EH (cell line): ENCODE measurements at regions not wholly inside any gene's neighbourhood (a gene's known extent, or its start where the extent isn't known, plus 50 kb on each side); places are given as distances from the start of the nearest gene placed in this dataset.

Experiments used
- DNase-seq: peaks from one replicate; pipeline ENCODE4 v3.0.0-alpha.2; 2015; ENCODE audit warnings: low read depth

DNA sequence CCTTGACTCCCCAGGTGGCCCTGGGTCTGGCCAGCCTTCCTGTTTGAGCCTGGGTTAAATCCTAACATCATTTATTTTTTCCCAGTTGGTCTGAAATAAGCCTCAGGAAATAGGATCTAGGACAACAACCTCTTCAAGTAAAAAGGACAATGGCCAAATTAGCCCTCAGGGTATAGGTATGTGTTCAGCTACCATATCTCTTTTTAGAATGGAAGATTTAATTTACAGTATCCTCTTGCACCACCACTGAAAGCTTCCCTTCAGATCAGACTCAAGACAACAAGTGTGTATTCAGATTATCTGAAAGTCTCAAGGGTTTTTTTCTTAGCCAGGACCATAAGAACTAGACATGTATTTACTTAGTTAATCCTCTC lies 61.6 kb upstream of the CXCR4 start:
- DNase-seq = no peak

DNA sequence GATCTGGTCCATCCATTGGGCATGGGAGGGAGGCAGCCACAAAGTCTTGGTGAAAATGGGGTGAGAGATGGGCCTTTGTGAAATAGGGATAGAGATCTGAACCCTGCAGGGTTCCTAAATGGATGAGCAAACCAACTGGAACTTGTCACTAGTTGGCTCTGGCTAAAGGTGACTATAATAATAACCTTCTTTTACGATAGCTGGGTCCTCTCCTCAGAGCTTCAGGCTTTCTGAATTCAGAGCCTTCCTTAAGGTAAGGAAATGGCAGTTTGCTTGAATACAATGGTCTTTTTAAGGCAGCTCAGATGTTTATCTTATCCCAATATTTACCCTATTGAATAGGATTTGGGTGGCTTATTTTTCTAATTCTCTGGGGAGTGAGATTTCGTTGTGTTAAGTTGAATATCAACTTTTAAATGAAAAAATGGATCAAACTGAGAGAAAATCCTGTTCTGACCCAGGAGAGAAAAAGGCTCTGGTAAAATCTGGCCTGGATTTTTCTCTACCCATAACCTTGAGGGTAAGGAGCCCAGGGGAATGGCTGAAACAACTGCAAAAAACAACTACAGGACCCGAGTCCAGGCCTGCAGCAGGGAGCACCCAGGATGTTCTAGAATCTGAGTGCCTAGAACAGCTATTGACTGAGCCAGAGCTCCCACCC lies 61.1 kb upstream of the CXCR4 start:
- no peak for DNase-seq

DNA sequence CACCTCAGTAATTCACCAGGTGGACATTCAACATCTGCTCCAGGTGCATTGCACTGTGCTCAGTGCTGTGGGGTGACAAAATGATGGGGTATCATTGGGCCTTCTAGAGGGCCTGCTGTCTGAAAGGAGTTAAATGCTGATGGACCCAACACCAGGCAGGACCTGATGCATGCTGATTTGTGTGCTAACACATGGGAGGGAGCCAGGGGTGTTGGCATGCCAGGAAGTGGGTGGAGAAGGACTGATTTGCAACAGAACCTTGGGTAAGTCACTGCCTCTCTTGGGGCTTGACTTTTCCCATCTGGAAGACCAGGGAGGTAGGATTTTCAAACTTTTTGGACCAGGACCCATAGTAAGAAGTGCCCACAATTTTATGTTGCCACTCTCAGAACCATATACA lies 57.9 kb upstream of the CXCR4 start:
- DNase-seq = no peak

DNA sequence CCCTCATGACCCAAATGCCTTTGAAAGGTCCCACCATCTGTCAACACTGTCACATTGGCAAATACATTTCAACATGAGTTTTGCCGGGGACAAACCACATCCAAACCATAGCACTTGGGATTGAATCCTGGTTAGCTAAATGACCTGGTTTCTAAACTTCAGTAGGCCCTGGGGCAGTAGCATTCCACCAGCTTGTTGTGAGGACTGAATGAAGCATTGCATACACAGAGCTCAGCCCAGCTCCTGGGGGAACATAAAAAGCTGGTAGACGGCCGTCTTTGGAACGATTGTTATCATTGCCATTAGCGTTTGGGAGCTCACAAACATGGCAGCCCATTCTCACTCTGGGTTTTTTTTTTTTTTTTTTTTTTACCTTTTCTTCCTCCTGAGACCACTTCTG lies 57.5 kb upstream of the CXCR4 start:
- DNase-seq = no peak

DNA sequence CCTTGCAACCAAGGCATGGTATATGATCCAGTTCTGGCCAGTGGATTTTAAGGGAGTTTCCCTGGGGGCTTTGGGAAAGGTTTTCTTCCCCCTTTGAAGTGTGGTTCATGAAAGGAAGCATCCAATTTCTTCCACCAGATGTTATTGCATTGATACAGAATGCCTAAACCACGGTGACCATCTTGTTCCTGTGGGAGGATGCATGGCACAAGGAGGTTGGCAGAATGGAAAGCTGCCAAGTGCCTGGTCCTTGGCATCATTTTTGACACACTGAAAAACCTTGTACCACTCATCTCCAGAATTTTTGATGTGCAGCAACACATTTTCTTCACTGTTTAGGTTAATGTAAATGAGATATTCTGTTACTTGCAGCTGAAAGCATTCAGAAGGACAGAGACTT lies 55.2 kb upstream of the CXCR4 start:
- no peak for DNase-seq

DNA sequence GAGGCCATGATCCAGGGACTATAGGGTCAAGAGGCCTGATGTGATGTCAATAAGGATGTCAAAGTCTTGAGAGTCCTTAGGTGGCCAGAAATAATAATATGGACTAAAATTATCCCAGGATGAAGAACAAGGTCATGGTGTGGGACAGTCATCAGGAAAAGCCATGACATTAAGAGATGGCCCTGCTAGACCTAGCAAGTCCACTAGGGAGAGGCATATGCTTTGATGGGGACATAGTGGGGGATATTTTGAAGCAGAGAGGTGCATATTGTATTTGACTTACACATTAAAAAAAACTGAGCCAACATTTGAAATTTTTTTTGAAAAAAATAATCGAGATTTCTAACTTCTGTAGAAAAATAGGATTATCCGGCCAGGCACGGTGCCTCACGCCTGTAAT lies 53.3 kb upstream of the CXCR4 start:
- DNase-seq = no peak

DNA sequence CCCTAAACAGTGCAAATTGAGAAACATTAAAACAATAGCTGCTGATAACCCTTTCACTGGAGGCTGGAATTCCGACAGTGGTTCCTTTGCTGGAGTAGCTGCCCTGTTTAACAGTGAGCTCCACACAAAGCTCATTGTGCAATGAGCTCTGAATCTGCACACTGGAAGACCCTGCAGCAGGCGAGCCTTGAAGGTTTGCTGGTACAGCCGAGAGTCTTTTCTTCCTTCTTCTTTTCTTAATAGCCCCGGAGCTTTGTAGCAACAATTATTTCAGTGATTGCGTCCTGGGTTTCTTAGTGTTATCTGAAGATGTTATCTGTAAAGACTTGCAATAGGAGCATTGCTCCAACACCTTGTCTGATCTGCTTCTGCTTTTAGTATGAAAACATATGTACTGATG lies 50.8 kb upstream of the CXCR4 start:
- no peak for DNase-seq

DNA sequence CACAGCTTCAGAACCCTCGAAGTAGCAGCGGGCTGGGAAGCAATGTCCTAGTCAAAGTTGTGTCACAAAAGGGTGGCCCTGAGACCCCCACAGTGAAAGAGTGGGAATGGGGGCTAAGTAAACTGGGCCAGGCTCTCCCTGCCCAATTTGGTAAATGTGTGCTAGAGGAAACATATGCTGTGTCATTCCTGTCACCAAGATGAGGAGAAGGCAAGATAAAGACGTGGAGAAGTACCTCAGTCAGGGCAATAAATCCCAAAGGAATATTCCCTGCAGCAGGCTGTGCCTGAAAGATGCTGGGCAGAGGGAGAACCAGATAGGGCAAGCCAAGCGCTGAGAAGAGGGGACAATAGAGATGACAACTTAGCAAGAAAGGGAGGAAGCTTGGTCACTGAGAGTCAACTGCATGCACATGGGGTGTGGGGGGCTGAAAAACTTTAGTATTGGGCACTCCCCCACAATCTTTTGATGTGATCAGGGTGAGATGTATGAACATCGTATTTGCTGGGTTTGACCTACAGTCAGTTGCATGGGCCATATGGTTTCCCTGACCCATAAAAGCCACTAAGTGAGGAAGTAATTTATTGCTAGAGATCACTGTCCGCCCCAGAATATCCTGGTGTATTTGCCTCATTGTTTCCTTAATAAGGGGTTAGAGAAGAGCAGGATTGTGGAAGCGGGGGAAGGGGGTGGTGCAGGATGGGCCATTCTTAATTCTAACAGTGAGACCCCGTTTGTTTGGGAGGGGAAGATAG lies 49.9 kb upstream of the CXCR4 start:
- no peak for DNase-seq
